Stimulated activated CD4-positive, alpha-beta T cell treated with anti-CD3 and anti-CD28 coated beads, TNF-alpha, amount 100 ng/mL, for 4 hours (primary cell): ENCODE measurements at regions not wholly inside any gene's neighbourhood (a gene's known extent, or its start where the extent isn't known, plus 50 kb on each side); places are given as distances from the start of the nearest gene placed in this dataset.
"Not testable (repeated sequence)": the region's sequence is repeated elsewhere in the genome, so short reads cannot be mapped to it uniquely, and the experiment has no call there.

Experiments
- DNase-seq, 3 experiments: peaks; one replicate each; pipeline ENCODE4 v3.0.0-alpha.2; 2020; ENCODE audit warnings: low read depth in 3 of 3

DNA sequence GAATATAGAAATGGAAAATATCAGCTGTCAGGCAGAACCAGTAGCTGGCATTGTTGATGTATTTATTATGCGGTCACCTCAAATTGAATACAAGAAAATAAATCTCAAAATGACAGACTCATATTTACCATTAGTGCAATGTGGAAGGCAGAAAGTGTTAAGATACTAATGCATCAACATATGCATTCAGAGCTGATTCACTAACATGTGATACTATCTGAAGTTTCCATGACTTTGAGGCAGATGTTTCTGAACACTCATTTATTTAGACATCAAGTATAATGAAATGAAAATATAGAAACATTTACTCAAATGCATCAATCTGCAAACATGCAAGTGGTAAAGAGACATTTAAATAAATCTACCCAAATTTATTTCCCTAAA, 474.2 kb upstream of the SLC10A2 start:
- DNase-seq: no peak

DNA sequence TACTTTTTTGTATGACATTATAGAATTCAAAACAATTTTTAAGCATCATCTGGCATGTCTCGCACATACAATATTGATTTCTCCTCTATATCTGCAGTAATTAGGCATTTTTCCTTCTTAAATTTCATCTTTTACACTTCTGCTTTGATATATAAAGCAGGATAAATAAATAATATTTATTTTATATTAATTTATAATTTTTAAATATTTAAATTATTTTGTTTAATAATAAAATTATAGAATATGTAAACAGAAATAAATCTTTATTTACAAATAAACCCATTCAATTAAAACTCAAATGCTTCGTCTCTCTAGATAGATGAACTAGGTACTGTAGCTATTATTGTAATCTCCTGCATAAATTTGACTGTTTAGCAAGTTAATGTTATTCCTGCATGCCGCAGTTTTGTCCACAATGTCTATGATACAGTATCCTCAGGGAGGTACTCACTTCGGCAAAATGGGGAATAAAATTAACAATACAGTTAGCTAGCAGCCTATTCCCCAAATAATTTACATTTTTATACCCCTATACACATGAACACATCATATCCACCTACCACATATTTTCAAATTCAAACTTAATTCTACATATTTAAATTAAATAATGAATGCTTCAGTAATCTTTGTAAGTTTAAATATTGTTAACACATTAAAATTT, 473.6 kb upstream of the SLC10A2 start:
- no peak for DNase-seq

DNA sequence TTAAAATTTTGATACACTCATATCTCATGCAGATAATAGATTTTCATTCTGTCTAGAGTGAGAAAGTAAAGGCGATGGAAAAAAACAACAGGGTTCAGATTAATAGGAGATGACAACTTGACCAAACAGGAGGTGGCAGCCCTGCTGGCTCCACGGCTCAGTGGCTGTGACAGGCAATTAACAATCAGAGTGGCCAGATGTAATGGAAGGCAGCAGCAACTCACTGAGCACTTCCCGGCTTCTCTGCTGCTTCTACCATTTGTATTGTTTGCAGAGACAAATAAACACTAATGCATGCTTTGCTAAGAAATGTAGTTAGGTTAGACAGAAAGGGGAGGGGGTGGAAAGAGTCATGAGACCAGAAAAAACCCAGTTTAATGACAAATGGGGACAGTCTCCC, 473.0 kb upstream of the SLC10A2 start:
- DNase-seq: no peak

DNA sequence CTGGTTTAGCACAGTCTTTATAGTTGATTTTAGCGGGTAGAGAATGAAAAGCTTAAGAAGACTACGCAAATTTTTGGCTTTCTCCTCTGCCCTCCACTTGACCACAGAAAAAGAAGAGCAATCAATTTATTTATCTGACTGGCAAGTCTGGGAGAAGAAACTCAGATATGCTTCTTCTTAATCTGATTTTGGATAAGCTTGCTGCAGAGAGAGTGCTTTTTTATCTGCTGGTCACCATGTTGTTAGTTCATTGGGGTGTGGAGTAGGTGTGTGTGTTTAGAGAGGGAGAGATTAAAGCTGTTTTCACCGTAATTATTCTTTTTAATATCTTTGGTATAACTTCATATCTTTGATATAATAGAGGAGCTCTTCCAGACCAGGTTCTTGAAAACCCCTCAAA, 471.4 kb upstream of the SLC10A2 start:
- no peak for DNase-seq

DNA sequence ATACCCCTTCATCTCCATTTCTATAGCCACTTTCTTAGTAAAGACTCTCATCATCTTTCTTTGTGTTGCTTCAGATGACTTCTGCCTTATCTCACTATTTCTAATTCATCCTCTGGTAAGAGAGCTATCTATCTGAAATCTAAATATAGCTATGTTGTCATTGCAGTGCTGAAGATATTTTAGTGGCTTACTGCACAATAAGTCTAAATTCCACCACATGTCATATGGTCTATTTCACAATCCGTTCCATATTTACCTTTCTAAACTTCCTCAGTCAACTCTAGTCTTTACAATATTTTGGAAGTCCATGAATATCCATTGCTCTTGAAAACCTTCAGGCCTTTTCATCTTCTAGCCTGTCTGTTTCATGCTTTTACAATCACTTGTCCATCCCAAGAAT, 465.1 kb upstream of the SLC10A2 start:
- no peak for DNase-seq

DNA sequence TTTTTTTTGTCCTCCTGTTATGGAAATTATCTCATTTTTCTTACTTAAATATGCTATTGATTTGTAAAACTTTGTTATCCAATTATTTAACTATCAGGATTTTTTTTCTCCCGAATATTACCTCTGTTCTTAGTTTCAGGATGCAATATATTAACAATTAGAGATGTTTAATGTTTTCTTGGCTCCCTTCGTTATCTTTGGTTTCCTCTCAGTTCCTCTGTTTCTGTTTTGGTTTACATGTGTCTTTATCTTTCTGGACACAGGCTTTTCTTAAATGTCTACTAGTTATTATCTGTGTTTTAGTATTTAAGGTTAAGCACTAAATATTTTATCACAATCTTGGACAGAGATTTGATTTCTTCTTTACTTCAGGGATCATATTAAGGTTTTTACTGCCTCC, 462.2 kb upstream of the SLC10A2 start:
- no peak for DNase-seq

DNA sequence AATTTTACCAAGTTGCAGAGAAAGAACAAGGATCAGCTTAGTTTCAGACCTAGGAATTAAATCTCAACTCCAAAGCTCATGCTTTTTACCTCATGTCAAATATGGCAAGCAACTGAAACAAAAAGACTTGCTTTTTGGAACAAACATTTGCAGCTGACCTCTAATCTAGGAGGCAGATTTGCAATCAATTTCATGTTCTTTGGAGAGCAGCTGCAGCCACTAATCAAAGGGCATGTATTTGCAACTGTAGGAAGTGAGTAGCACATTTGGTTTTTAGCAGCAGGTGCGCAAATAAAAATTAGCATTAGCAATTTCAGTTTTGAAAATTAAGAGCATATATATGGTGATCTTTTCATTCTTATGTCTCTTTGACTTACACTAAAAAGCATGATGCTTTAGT, 459.3 kb upstream of the SLC10A2 start:
- DNase-seq: no peak

DNA sequence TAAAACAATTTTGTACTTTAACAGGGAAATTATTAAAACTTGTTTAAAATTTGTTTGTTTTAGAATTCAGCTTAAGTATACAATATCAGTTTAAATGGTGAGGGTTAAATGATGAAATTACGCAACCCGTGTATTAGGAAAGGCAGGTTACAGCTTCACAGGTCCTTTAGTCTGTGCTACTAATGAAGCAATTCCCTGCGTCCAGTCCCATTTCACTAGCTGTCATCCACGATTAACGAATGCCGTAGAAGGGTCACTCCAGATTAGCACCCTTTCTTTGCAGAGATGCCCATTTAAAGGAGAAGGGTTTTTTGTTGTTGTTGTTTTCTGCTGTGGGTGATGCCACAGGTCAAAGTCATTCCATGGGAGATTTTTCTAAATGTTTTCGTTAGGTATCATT, 457.6 kb upstream of the SLC10A2 start:
- no peak for DNase-seq

DNA sequence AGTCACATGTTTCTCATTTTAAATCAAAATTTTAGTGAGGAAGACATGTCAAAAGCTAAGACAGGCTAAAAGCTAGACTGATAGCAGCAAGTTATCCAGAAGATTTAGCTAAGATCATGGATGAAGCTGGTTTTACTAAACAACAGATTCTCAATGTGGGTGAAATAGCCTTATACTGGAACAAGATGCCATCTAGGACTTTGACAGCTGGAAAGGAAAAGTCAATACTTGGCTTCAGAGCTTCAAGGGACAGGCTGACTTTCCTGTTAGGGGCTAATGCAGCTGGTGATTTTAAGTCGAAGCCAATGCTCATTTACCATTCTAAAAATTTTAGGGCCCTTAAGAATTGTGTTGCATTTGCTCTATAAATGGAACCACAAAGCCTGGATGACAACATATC, 455.3 kb upstream of the SLC10A2 start:
- no peak for DNase-seq

DNA sequence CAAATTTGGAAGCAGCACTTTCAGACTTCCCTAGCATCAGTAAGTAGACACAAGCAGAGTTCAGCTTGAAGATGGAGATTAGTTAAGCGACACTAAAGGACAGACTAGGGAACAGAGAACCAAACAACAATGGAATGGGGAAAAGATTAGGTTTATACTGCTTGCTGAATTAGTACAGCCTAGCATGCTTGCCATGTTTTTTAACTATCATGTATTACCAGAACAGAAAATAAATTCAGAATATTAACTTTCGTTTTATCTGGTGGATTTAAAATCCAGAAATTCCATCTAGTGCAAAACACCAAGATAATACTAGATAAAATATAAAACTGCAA, 451.5 kb upstream of the SLC10A2 start:
- no peak for DNase-seq

DNA sequence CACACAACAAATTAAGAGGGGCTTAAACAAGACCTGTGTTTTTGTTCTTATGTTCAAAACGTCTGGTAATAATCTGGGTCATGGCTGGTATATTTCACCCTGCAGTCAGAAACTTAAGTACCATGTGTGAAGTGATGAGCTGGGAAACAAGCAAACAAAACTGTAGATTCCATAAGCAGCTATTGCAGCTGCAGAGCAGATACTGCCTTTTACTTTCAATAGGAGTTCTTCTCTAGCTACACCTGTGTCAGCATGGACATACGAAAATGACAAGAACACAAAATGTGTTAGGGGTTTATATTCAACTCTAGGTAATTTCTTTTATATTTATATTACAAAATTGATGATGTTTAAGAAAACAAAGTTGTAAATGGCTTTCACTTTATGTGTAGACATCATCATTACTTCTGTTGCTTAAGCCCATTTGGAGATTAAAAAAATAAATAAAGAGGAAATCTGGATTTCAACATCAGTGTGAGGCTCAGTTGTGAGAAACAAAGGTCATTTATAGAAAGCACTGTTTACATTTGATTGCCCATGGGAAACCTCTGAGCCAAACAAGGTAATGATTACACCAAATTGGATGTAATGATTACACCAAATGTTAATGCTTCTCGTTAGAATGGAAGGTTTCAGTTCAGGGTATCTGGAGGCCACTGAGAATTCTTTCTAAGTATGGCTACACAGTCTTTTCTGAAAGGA, 451.0 kb upstream of the SLC10A2 start:
- DNase-seq: no peak

DNA sequence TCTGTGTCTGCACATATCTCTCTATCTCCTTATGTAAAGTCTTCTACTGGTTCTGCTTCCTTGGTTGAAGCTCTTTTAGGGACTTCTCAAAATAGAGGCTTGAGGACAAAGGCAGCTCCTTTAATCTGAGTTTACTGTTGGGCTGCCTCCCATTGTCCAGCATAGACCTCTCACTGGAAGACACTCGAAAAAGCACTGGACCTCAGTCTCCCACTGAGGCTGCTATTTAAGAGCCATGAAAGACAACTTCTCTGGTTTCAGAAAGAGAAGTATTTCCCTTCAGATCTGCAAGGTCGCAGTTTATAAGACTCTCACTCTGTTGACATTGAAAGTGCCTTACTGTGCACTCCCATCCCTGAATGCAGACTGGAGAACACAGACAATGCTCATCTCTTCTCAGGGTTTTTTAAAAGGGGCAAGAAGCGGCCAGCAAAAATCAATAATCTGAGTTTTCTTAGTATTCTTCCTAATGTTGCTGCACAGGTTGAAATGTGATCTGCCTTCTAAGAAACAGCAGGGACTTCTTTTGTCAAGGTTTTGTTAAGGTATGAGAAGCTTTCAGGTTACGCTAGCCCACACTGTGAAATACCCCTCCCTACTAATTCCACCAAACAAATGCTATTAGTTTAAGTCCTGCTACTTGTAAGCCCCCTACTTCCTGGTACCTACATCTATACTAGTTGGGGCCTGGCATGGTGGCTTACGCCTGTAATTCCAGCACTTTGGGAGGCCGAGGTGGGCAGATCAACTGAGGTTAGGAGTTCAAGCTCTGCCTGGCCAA, 450.0 kb upstream of the SLC10A2 start:
- DNase-seq: no peak

DNA sequence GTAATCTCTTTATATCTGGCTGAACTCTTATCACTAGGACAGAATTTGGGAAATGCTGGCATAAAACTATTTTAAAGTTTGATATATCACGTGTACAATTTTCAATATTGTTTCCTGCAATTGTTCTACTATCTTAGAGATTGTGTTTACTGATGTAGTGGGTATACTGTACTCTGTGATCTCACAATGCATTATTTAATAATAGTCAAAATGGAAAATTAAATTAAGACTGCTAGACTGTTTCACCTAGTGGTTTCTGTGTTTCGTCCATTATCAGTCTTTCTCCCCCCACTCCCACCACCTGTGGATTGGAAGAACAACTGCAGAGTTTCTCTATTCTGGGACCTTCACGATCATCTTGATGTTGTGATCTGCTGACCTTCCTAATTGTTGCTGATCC, 449.2 kb upstream of the SLC10A2 start:
- DNase-seq: no peak

DNA sequence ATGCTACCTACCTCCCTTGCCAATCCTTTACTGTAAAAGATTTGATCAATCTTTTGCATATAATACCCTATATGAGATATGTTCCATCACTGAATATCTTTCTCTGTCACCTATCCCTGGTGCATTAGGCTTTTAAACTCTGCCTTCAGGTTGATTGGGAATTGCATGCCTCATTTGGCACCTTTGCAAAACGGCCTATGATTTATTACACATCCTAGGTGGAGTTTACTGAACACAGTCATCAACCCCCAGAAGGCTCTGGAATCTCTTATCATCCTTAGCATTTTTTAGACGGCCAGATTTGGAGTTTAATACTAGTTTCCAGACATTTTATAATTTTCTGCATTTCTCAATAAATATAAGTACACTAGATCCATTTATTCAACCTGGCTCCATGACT, 448.4 kb upstream of the SLC10A2 start:
- DNase-seq: no peak

DNA sequence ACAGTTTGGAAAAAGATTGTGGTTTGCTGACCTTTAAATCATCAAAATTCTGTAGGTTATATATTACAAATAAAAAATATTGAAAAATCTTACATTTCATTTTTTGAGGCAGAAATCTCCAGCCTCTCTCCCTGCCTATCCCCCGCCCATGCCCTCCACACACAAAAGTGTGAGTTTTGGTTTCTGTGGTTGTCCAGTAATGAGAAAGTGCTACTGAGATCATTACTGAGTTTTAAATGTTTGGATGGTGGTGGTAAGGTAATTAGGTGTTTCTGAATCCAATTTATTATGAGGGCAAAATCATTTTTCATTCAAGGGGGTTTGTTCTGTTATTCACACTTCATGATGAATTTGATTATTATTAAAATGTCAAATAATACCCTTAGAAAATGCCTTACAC, 448.0 kb upstream of the SLC10A2 start:
- no peak for DNase-seq

DNA sequence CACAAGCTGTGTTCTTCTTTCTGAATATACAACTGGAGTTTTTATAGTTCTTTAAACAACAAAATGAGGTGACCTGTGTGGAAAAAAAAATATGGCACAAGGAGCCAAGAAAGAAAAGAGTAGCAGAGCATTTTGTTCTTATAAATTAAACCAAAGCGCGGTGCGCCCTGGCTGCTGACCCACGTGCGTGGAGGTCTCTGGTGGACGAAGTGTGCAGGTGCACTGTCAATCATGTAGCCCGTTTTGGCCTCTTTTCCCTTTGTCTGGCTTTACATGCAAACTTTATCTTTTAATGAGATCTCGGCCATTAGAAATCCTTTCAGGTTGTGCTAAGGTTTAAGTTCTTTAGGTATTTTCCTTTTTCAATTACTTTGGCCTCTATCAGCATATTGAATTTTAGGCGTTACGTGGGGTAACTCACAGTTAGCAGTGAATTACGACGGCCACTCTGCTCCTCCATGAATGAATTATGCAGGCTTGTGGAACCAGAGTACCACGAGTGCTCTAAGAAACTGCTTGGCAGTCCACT, 443.9 kb upstream of the SLC10A2 start:
- DNase-seq: no peak

DNA sequence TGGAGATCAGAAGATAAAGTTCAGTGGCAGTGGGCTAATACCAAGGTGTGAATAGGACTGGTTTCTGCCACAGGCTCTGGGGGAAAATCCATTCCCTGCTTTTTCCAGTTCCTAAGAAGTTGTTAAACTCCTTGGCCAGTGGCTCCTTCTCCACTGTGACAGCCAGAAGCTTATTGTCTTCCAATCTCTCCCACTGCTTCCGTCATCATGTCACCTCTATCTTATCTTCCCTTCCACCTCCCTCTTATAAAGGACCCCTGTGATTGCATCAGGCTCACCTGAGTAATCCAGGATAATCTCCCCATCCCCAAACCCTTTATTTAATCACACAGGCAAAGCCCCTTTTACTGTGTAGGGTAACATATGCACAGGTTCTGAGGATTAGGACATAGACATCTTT, 431.2 kb upstream of the SLC10A2 start:
- DNase-seq: no peak

DNA sequence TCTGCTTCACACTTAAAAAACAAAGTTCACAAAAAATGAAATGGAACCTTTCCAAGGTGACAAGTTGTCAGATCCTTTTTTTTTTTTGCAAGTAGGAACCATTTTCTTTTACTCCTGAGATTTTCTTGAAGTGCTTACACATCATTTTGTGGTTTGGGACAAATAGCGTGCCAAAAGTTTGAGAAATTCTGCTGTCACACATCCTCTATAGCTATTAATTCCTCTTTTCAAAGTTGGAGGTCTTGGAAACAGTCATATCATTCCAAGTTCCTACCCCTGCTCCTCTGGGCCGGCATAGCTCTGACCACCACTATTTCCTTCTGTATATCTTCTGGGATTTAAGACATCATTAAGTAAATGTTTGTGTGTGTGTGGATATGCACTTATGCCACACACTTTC, 421.6 kb upstream of the SLC10A2 start:
- no peak for DNase-seq

DNA sequence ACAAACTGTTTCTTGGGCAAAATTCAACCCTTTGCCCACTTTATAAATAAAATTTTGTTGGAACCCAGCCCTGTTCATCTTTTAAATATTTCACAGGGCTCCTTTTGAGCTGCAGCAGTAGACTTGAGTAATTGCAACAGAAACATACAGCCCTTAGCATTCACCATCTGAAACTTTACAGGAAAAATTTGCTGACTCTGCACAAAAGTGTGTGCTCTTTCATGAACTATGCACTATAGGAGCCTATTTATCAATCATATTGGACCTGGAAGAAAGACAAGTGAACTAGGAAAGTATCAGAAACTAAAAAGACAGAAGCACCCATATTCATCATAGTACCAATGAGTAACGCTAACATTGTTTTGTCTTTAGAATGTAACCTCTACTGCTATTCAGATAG, 406.9 kb upstream of the SLC10A2 start:
- DNase-seq: no peak

DNA sequence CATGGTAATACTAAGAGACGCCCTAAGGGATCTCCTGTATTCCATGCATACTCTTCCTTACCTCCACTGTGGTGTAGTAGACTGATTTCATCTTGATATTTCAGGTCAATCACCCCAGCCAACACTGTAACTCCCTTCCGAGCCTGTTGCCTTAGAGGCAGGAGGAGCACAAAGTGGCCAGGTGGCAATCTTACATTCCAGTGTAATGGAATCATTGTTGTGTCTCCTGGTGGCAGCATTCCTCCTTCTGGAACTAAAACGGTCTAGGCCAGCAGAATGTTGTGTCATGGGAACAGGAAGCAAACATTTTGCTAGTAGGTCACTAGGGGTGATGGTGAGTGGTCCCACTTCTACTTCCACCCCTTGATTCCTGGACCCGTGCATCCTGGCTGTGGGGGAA, 405.7 kb upstream of the SLC10A2 start:
- no peak for DNase-seq

DNA sequence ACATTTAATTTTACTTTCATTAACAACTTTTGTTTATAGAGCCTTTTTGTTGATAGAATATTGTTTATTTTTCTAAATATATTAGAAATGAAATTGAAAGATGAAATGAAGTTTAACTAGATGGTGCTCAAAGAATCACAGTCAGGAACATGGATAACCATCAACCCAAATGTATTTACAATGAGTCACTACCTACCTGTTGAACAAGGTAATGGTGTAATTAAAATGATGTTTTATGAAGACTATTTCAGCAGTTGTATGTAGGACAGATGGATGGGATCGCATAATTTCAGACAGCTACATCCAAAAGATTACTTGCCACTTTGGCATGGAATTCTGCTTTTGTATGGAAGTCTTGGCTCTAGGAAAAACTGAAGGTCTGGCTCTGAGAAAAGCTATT, 403.6 kb upstream of the SLC10A2 start:
- no peak for DNase-seq

DNA sequence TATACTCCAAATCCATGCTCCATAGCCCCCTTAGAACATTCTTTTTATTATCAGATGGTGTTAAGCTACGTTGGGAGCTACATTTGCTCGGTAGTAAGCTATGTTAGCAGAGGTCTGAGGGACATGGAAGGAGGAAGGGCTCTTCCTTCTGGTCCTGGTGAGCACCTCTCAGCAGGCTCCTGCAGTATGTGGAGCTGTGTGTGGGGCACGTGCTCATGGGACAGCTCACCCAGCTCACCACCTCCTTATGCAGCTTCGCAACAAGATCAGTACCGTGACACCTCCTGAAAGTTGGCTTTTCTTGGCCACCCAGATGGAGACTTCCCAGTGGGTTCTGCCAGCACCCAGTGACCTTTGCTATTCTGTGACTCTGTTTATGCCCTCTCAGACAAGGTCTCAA, 400.5 kb upstream of the SLC10A2 start:
- DNase-seq: no peak

DNA sequence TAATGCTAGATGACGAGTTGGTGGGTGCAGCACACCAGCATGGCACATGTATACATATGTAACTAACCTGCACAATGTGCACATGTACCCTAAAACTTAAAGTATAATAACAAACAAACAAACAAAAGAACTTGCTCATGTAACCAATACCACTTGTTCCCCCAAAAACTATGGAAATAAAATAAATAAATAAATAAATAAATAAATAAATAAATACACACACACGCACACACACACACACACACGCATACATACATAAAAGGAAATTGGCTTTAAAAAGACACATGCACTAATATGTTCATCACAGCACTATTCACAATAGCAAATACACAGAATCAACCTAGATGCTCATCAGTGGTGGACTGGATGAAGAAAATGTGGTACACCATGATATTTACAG, 394.0 kb upstream of the SLC10A2 start:
- not testable (repeated sequence) for DNase-seq
